Nephron (organoid): ENCODE measurements at regions not wholly inside any gene's neighbourhood (a gene's known extent, or its start where the extent isn't known, plus 50 kb on each side); places are given as distances from the start of the nearest gene placed in this dataset.

Source experiments
- H3K27ac Mint-ChIP-seq, 3 experiments: 2 replicates each; pipeline ENCODE4 v1.8.0; 2020; ENCODE audit warnings: mixed read lengths in 3 of 3, mild to moderate bottlenecking in 2 of 3, moderate library complexity in 1 of 3
- H3K27me3 Mint-ChIP-seq: 2 replicates; pipeline ENCODE4 v1.8.0; 2021; ENCODE audit warnings: low read depth, mild to moderate bottlenecking, moderate library complexity, mixed read lengths
- H3K36me3 Mint-ChIP-seq: 2 replicates; pipeline ENCODE4 v1.8.0; 2020; ENCODE audit warnings: low read depth, mixed read lengths
- H3K4me1 Mint-ChIP-seq: 2 replicates; pipeline ENCODE4 v1.8.0; 2020; ENCODE audit warnings: mixed read lengths
- H3K4me3 Mint-ChIP-seq, 3 experiments: 2 replicates each; pipeline ENCODE4 v1.8.0; 2020; ENCODE audit warnings: mild to moderate bottlenecking in 3 of 3, mixed read lengths in 3 of 3, moderate library complexity in 2 of 3
- H3K9me3 Mint-ChIP-seq: 2 replicates; pipeline ENCODE4 v1.8.0; 2020; ENCODE audit warnings: mixed read lengths
- TF ChIP-seq, protein P1 (sequence below), 3 experiments: fragments of 200-600 bp; sonication (generic); IDR thresholded peaks; one replicate each; pipeline ENCODE4 v1.5.0; 2021; ENCODE audit warnings: antibody characterized with exemption in 3 of 3; ENCODE audit not compliant: unreplicated experiment in 3 of 3

DNA sequence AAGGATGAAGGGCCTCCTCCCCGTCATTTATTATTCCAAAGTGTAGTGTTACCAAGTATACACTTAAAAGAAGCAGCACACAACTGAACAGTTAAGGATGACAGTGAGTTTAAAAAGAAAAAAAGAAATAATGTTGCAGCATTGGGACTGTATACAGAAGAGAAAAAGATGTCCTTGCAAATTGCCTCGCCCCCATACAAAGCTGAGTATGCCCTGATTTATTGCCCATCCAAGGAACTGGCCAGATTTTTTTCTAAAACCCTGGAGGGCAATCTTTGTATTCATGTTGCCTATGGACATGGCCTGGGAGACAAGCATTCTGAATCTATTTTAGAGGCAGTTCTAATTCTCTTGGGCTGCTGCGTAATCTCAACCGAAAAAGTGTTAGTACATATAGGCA lies 182.7 kb upstream of the NR4A3 start:
- H3K4me1 Mint-ChIP-seq, result no peaks in the 10 kb centered on the region
- peaks cover 4% of the 10 kb centered on the region for H3K36me3 Mint-ChIP-seq
- no peaks in the 10 kb centered on the region for H3K27me3 Mint-ChIP-seq
- TF ChIP-seq, protein P1, sequence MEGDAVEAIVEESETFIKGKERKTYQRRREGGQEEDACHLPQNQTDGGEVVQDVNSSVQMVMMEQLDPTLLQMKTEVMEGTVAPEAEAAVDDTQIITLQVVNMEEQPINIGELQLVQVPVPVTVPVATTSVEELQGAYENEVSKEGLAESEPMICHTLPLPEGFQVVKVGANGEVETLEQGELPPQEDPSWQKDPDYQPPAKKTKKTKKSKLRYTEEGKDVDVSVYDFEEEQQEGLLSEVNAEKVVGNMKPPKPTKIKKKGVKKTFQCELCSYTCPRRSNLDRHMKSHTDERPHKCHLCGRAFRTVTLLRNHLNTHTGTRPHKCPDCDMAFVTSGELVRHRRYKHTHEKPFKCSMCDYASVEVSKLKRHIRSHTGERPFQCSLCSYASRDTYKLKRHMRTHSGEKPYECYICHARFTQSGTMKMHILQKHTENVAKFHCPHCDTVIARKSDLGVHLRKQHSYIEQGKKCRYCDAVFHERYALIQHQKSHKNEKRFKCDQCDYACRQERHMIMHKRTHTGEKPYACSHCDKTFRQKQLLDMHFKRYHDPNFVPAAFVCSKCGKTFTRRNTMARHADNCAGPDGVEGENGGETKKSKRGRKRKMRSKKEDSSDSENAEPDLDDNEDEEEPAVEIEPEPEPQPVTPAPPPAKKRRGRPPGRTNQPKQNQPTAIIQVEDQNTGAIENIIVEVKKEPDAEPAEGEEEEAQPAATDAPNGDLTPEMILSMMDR (IDR thresholded peaks at IDR 0.05; ENCODE audit: unreplicated experiment in 3 of 3), result no peak
- no peak overlapping the region for H3K4me3 Mint-ChIP-seq
- no peak overlapping the region for H3K27ac Mint-ChIP-seq
- H3K9me3 Mint-ChIP-seq, result peaks cover 3% of the 10 kb centered on the region

DNA sequence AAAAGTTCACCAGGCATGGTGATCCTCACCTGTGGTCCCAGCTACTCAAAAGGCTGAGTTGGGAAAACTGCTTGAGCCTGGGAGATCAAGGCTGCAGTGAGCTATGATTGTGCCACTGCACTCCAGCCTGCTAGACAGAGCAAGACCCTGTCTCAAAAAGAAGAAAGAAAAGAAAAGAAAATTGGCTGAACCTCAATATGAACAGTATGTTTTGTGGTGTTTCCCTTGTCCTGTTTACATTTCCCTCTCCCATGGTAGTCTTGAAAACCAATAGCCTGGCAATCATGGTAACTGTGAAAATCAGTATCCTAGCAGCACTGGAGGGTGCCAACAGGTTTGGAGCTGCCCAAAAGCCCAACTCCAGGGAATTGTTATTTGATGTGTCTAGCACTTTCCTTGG lies 174.1 kb upstream of the NR4A3 start:
- Mint-ChIP-seq H3K36me3 (no peaks in the 10 kb centered on the region), H3K27ac (no peak overlapping the region), H3K4me1 (no peaks in the 10 kb centered on the region), H3K4me3 (no peak overlapping the region), H3K27me3 (no peaks in the 10 kb centered on the region), H3K9me3 (peaks cover 18% of the 10 kb centered on the region)
- TF ChIP-seq, protein P1 (IDR thresholded peaks at IDR 0.05; ENCODE audit: unreplicated experiment in 3 of 3), result no peak

DNA sequence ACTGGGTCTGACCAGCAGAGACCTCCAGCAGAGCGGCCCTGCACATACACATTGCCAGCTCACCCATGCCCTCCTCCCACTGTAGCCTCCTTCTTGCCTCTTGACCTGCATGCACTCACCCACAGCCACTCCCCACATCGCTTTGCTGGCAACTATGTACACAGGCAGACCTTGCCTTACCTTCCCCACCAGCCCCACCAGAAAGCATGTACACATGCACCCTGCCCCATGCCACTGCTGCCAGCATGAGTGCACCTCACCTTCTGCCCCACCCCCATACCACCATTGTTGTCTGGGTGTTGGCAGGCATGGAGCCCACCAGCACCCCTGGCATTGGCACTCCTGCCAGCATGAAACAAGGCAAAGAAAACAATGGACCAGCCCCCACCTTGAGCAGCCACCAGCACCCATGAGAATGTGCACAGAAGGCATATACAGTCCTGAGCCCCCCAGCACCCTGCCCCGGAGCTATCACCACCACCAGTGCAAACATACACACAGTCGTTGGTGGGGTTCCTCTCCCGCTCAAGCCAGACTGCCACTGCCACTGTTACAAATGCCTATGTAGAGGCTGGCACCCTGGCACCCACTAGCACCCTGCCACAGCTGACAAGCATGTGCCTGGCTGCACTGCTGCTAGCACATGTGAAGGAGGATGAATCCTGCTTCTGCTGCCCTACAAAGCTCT lies 171.4 kb upstream of the NR4A3 start:
- H3K9me3 Mint-ChIP-seq, result peaks cover 30% of the 10 kb centered on the region
- TF ChIP-seq, protein P1 (IDR thresholded peaks at IDR 0.05; ENCODE audit: unreplicated experiment in 3 of 3), result no peak
- no peaks in the 10 kb centered on the region for H3K27me3 Mint-ChIP-seq
- H3K27ac Mint-ChIP-seq, result no peak overlapping the region
- no peaks in the 10 kb centered on the region for H3K36me3 Mint-ChIP-seq
- no peak overlapping the region for H3K4me3 Mint-ChIP-seq
- H3K4me1 Mint-ChIP-seq, result no peaks in the 10 kb centered on the region

DNA sequence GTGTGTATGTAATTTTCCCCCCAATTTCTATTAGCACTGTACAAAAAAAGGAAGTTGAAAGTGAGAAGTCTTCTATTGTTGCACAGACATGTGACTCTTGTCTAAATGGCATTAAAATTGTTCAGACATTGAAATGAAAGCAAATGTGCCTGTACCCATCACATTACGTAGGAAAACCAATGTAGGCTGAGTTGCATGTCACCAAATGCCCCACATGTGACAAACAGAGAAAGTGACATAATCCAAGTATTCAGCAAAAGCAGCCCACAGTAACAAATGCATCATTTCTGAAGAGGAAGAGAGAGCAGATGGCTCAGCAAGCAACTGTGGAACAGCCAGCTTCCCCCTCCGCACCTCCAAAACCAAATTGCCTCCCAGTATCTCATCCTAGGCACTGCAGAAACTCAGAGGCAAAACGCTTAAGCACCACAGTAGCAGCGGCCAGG lies 161.5 kb upstream of the NR4A3 start:
- no peaks in the 10 kb centered on the region for H3K9me3 Mint-ChIP-seq
- no peak overlapping the region for H3K27ac Mint-ChIP-seq
- H3K36me3 Mint-ChIP-seq, result no peaks in the 10 kb centered on the region
- H3K4me3 Mint-ChIP-seq, result no peak overlapping the region
- H3K27me3 Mint-ChIP-seq, result no peaks in the 10 kb centered on the region
- TF ChIP-seq, protein P1 (IDR thresholded peaks at IDR 0.05; ENCODE audit: unreplicated experiment in 3 of 3), result no peak
- H3K4me1 Mint-ChIP-seq, result peaks cover 4% of the 10 kb centered on the region

DNA sequence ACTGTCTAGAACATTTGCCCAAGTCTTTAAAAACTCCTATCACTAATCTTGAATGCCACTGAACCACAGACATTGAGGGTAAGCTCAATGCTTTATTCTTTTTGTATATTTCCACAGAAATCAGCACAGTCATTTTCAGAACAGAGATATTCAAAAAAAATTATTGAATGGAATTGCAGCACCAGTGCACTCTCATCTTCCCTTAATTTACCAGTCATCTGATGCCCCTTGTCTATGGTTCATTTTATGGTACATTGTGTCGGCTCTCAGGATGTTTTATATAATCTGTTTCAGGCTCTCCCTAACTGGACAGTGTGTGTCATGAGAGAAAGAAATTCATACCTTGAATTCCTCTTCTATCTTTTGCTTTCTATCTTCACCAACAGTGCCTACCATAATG lies 158.4 kb upstream of the NR4A3 start:
- Mint-ChIP-seq H3K4me1 (peaks cover 4% of the 10 kb centered on the region), H3K36me3 (no peaks in the 10 kb centered on the region), H3K27ac (no peak overlapping the region), H3K9me3 (no peaks in the 10 kb centered on the region), H3K27me3 (no peaks in the 10 kb centered on the region), H3K4me3 (no peak overlapping the region)
- TF ChIP-seq, protein P1 (IDR thresholded peaks at IDR 0.05; ENCODE audit: unreplicated experiment in 3 of 3), result no peak

DNA sequence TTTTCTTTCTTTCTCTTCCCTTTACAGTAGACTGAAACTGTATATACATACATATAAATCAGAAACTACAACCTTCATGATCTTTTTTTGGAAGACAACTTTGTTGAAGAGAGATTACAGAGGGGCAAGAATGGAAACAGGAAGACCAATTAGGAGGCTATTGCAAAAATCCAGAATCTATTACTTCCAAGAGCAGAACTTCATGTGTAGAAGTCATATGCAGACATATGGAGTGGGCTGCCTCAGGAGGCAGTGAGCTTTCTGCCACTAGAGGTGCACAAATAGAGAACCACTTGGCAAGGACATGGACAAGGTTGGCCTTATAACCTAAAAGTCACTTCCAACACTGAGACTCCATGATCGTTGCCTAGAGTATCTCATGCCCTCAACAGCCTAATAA lies 157.8 kb upstream of the NR4A3 start:
- H3K9me3 Mint-ChIP-seq, result no peaks in the 10 kb centered on the region
- H3K4me3 Mint-ChIP-seq, result no peak overlapping the region
- H3K27ac Mint-ChIP-seq, result no peak overlapping the region
- no peaks in the 10 kb centered on the region for H3K36me3 Mint-ChIP-seq
- TF ChIP-seq, protein P1 (IDR thresholded peaks at IDR 0.05; ENCODE audit: unreplicated experiment in 3 of 3), result no peak
- no peaks in the 10 kb centered on the region for H3K27me3 Mint-ChIP-seq
- peaks cover 4% of the 10 kb centered on the region for H3K4me1 Mint-ChIP-seq
